NOMO-1 treated with dmso at 0.1 percent for 144 hours (cell line): ENCODE measurements at regions not wholly inside any gene's neighbourhood (a gene's known extent, or its start where the extent isn't known, plus 50 kb on each side); places are given as distances from the start of the nearest gene placed in this dataset.
"Not testable (repeated sequence)": the region's sequence is repeated elsewhere in the genome, so short reads cannot be mapped to it uniquely, and the experiment has no call there.

Experiments
- DNase-seq: peaks from one replicate; lab custom pipeline; 2025; ENCODE audit not compliant: unreplicated experiment; lab: John Stamatoyannopoulos, UW

- DNase-seq: no peak
These were observed 92.5 kb upstream of the ZNF366 start for GRCh38 chr5:72599519-72600370.

GRCh38 chr5:72599065-72599433, 91.8 kb upstream of the ZNF366 start:
- no peak for DNase-seq

- DNase-seq: peak; percentile 75
These were observed 91.3 kb upstream of the ZNF366 start for GRCh38 chr5:72598401-72599064.

- no peak for DNase-seq
These were observed 90.3 kb upstream of the ZNF366 start for GRCh38 chr5:72597456-72597948.

GRCh38 chr5:72596956-72597355, 89.7 kb upstream of the ZNF366 start:
- no peak for DNase-seq

GRCh38 chr5:72588640-72589039, 81.4 kb upstream of the ZNF366 start:
- DNase-seq: no peak

- DNase-seq: no peak
These were observed 80.6 kb upstream of the ZNF366 start for GRCh38 chr5:72587661-72588308.

GRCh38 chr5:72586788-72587530, 79.7 kb upstream of the ZNF366 start:
- DNase-seq: no peak

GRCh38 chr5:72584466-72584865, 77.3 kb upstream of the ZNF366 start:
- DNase-seq: no peak

GRCh38 chr5:72579290-72579689, 72.1 kb upstream of the ZNF366 start:
- not testable (repeated sequence) for DNase-seq

- no peak for DNase-seq
These were observed 65.1 kb upstream of the ZNF366 start for GRCh38 chr5:72572236-72572765.

- no peak for DNase-seq
These were observed 62.3 kb upstream of the ZNF366 start for GRCh38 chr5:72569408-72569944.

- no peak for DNase-seq
These were observed 59.5 kb upstream of the ZNF366 start for GRCh38 chr5:72566746-72567145.

GRCh38 chr5:72565513-72566289, 58.5 kb upstream of the ZNF366 start:
- DNase-seq: no peak

- no peak for DNase-seq
These were observed 55.5 kb upstream of the ZNF366 start for GRCh38 chr5:72562717-72563116.

- no peak for DNase-seq
These were observed 54.1 kb upstream of the ZNF366 start for GRCh38 chr5:72561148-72561972.

- no peak for DNase-seq
These were observed 52.9 kb upstream of the ZNF366 start for GRCh38 chr5:72559866-72560766.

GRCh38 chr5:72558383-72558782, 51.2 kb upstream of the ZNF366 start:
- DNase-seq: no peak
